Raji (cell line): ENCODE measurements at regions not wholly inside any gene's neighbourhood (a gene's known extent, or its start where the extent isn't known, plus 50 kb on each side); places are given as distances from the start of the nearest gene placed in this dataset.

Experiments used
- POLR2A ChIP-seq: IDR thresholded peaks from 2 replicates; pipeline ENCODE4 v1.6.1; 2011; ENCODE audit warnings: low read depth, low read length, control low read depth; ENCODE audit not compliant: insufficient read depth

DNA sequence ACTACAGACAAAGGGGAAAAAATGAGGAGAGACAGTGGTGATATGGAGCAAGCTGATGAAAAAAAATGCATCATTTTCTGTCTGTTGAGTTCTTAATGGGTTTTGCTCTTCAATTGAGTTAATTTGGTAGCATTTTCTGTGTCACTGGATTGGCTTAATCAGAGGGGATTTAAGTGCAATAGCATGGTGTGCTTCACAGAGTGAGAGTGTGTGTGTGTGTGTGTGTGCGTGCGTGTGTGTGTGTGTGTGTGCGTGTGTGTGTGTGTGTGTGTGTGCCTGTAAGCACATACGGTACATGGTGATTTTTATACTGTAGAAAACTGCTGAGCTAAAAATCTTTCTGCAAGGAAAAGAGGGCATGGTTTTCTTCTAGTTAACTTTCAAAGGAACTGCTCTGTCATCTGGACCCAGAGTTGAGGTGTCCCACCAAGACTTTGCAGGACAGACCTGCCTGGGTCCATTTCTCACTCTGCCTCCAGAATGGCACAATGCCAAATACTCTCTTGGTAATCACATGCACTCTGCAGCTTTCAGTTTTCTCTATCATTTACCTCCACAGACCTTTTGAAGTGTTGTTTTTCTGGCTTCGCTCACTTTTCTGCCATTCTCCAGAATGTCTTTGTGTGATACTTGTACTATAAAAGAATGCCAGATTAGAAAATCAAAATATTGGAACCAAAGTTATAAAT, 952.6 kb upstream of the SOX9 start:
- TF ChIP-seq POLR2A: no peak

DNA sequence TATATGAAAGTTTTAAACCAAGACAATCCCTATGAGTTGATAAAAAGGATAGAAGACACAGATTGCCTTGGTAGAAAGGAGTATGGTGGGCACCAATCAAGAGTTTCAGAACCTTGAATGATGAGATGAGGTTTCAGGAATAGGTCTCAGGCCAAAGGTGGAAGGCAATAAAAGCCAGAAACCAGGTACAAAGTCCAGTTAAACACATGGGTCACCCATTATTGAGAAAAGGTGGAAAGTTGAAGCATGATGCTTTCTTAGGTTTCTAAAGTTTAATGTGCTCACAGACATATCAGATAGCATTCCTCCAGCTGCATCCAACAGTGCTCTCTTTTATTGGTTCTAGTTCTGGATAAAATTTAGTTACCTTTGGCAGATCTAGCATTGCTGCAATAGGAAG, 950.8 kb upstream of the SOX9 start:
- TF ChIP-seq POLR2A: no peak

GRCh38 chr17:71171270-71171669, 949.5 kb upstream of the SOX9 start:
- no peak for TF ChIP-seq POLR2A

DNA sequence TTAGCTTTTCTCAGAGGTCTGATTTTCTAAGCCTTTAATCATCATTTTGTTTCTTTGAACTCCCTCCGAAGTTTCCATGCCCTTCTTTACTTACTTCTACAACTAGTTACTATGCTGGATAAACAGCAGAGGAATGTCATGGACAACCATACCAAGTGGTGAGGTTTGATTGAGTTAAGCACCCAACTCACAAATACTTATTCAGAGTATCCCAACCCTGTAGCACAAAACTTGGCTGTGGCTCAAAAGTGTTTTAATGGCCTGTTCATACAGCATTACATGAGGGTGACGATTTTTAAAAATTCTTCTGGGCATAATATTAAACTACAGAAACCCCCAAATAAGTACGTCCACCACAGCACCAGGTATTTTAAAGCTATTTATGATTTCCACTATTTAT, 946.8 kb upstream of the SOX9 start:
- no peak for TF ChIP-seq POLR2A

GRCh38 chr17:71176331-71176730, 944.5 kb upstream of the SOX9 start:
- TF ChIP-seq POLR2A: no peak

- no peak for TF ChIP-seq POLR2A
Observed at GRCh38 chr17:71176928-71177443, 943.8 kb upstream of the SOX9 start.

GRCh38 chr17:71180801-71181385, 939.9 kb upstream of the SOX9 start:
- TF ChIP-seq POLR2A: no peak

- no peak for TF ChIP-seq POLR2A
Observed at GRCh38 chr17:71183066-71183660, 937.7 kb upstream of the SOX9 start.

DNA sequence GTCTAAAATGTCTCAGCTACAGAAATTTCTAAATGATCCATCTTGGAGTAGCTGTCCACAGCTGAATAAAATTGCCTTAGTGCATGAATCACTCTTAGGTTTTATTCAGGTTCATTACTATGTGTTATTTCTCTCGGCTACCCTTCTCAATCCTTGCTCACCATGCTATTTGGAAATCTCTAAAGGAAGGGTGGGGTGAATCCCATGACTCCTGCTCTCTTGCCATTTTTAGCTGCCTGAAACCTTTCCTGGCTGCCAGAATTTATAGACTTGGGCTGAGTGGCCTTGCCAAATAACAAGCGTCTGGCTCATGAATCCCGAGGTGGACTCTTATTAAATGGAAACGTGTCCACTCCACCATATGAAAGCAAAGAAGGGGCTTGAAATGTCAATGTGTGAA, 936.1 kb upstream of the SOX9 start:
- TF ChIP-seq POLR2A: no peak

GRCh38 chr17:71187145-71187878, 933.5 kb upstream of the SOX9 start:
- TF ChIP-seq POLR2A: no peak

- TF ChIP-seq POLR2A: no peak
Observed at GRCh38 chr17:71188811-71189492, 931.9 kb upstream of the SOX9 start.

DNA sequence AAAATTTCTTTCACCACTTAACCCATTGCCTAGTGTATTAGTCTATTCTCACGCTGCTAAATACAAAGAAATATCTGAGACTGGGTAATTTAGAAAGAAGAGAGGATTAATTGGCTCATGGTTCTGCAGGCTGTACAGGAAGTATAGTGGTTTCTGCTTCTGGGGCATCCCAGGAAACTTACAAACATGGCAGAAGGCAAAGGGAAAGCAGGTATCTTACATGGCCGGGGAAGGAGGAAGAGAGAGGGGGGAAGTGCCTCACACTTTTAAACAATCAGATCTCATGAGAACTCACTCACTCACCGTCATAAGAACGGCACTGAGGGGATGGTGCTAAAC, 931.4 kb upstream of the SOX9 start:
- TF ChIP-seq POLR2A: no peak

DNA sequence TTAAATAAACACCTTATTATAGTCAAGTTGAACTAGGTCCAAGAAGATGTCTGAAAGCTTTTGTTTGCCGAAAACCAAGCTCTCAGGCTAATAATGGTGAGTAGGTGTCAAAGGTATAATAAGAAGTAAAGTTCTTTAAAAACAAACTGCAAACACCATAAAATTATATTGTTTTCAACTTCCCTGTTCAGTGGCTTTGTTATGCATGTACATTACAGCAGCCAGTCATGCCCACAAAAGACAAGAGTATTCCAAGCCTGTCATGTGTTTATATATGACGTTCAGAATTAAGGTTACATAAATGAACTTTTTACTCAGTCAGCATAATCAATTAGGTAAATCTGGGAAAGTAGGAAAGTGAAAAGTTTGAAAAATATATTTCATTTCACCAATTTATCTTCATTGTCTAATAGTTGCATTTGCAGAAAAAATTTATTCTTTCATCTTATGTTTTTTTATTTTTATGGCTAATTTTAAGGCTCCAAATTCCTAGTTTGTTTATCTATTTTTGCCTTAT, 928.7 kb upstream of the SOX9 start:
- no peak for TF ChIP-seq POLR2A

DNA sequence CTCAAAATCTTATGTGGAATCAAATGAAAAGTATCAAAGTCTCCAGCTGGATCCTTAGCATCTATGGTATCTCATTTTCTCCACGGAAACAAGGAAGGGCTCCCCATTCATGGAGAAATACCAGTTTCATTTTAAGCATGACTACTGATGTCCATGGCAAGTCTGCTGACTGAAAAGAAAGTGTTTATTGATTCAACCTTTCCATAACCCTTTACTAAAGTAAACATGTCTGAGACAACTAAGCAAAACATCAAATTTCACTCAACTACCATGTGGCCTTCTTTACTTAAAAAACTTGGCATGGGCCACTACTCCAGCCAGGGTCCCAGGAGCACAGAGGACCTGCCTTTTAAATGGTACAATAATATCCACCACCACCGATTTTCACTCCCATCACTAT, 928.0 kb upstream of the SOX9 start:
- no peak for TF ChIP-seq POLR2A

DNA sequence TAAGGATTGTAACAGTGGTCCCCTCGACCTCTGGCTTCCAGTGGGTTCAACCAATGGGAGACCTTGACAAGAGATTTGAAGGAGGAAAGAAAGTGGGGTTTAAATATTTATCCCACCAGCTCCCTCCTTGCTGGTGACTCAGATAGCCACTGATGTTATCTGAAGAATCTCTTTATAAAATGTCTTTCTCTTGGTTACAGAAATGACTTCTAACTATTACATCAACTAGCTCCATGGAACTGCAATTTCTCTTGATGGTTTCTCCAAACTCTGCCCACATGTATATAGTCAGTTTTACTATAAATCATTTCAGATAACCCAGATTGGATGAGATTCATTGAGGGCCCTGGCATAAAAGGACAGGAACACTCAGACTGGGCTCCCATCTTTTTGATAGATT, 920.2 kb upstream of the SOX9 start:
- TF ChIP-seq POLR2A: no peak
